Stomach (tissue), 8 donors: ENCODE measurements at regions not wholly inside any gene's neighbourhood (a gene's known extent, or its start where the extent isn't known, plus 50 kb on each side); places are given as distances from the start of the nearest gene placed in this dataset.

Source experiments
- DNase-seq, 2 donors: peaks; one replicate each; pipeline versions ENCODE4 v3.0.0 to v3.0.0-alpha.2; 2013 to 2019
- H3K27ac ChIP-seq, 5 donors: fragments of 200-600 bp in 4 of 5; sonication (generic) in 4 of 5; one replicate each; pipeline ENCODE4 v1.5.1; 2013 to 2019; ENCODE audit warnings: mild to moderate bottlenecking in 1 of 5, moderate library complexity in 1 of 5
- H3K27me3 ChIP-seq, 3 donors: fragments of 200-600 bp; sonication (generic); one replicate each; pipeline ENCODE4 v1.5.1; 2017 to 2019; ENCODE audit warnings: mixed run types in 1 of 3
- H3K36me3 ChIP-seq, 4 donors: fragments of 200-600 bp; sonication (generic); 1 replicate in 3 of 4; 2 replicates in 1 of 4; pipeline ENCODE4 v1.5.1; 2016 to 2019
- H3K4me1 ChIP-seq, 4 donors: fragments of 200-600 bp; sonication (generic); one replicate each; pipeline ENCODE4 v1.5.1; 2016 to 2019
- H3K4me3 ChIP-seq, 4 donors: fragments of 200-600 bp; sonication (generic) in 3 of 4; one replicate each; pipeline ENCODE4 v1.5.1; 2016 to 2019; ENCODE audit warnings: mild to moderate bottlenecking in 1 of 4
- H3K9me3 ChIP-seq, 4 donors: fragments of 200-600 bp; sonication (generic); one replicate each; pipeline ENCODE4 v1.5.1; 2016 to 2019
- CTCF ChIP-seq, 7 experiments: fragments of 450-650 bp in 4 of 7; fragments of 200-600 bp in 3 of 7; sonication (generic) in 3 of 7; IDR thresholded peaks; one replicate each; pipeline ENCODE4 v1.5.1; 2016 to 2019; ENCODE audit warnings: antibody characterized with exemption in 7 of 7, control low read depth in 2 of 7, mild to moderate bottlenecking in 1 of 7
- EP300 ChIP-seq: sonication (generic); formaldehyde crosslinking; IDR thresholded peaks from one replicate; pipeline ENCODE4 v1.6.1; 2017; ENCODE audit warnings: antibody characterized with exemption
- POLR2A ChIP-seq, 4 donors: fragments of 450-650 bp; IDR thresholded peaks; one replicate each; pipeline ENCODE4 v1.6.1; 2016; ENCODE audit warnings: antibody characterized with exemption in 4 of 4, control low read depth in 2 of 4, mild to moderate bottlenecking in 1 of 4, moderate library complexity in 1 of 4
- POLR2AphosphoS5 ChIP-seq, 3 donors: sonication (generic); formaldehyde crosslinking; IDR thresholded peaks; one replicate each; pipeline ENCODE4 v1.6.1; 2016; ENCODE audit warnings: antibody characterized with exemption in 3 of 3
- WGBS, 5 donors: extraction: QIAGEN DNeasy Blood & Tissue Kit in 3 of 5; methylation state at CpG; one replicate each; pipeline versions ENCODE4 v1.1.5 to v1.1.7; 2013 to 2018; 5-methylcytosine and 5-hydroxymethylcytosine counted together
- intact Hi-C: fragments of 100-400 bp; cut with DNase I; formaldehyde crosslinking; loops from one replicate; pipeline ENCODE4 v1.15.1; 2023; ENCODE audit warnings: low total_unique reads
- donor health status: healthy with polysubstance abuse.
- donor health status: Bipolar disorder and iron deficiency.
- donor health status: healthy.

GRCh38 chr6:40164345-40164755 lies 230.1 kb upstream of the MOCS1 start:
- H3K4me3 ChIP-seq: no peak overlapping the region
- peaks cover 0 to 4% (median 0%) of the 10 kb centered on the region in 3 donors for H3K27me3 ChIP-seq
- 73 to 93% (median 86%) methylated on average over 8 of the region's 8 CpGs for WGBS, 5 donors
- intact Hi-C loops: no loop called here
- no peaks in the 10 kb centered on the region for H3K36me3 ChIP-seq
- TF ChIP-seq POLR2AphosphoS5 (IDR thresholded peaks at IDR 0.05) (no peak), CTCF (IDR thresholded peaks at IDR 0.05) (no peak), POLR2A (IDR thresholded peaks at IDR 0.05) (no peak), EP300 (no peak)
- H3K9me3 ChIP-seq: peaks cover 0 to 8% (median 3%) of the 10 kb centered on the region in 4 donors
- no peak overlapping the region for H3K27ac ChIP-seq
- DNase-seq: peak in 1 of 2 donors; percentile 11
- no peaks in the 10 kb centered on the region for H3K4me1 ChIP-seq

GRCh38 chr6:40163924-40164323 lies 229.7 kb upstream of the MOCS1 start:
- intact Hi-C loops: no loop called here
- no peaks in the 10 kb centered on the region for H3K36me3 ChIP-seq
- H3K9me3 ChIP-seq: peaks cover 0 to 8% (median 3%) of the 10 kb centered on the region in 4 donors
- DNase-seq: peak in 1 of 2 donors; percentile 23
- H3K27me3 ChIP-seq: no peaks in the 10 kb centered on the region
- TF ChIP-seq CTCF (IDR thresholded peaks at IDR 0.05): no peak
- no peak overlapping the region for H3K4me3 ChIP-seq
- 58 to 67% (median 61%) methylated on average over 7 of the region's 7 CpGs for WGBS, 5 donors
- no peaks in the 10 kb centered on the region for H3K4me1 ChIP-seq
- no peak overlapping the region for H3K27ac ChIP-seq

GRCh38 chr6:40162074-40162473 lies 227.8 kb upstream of the MOCS1 start:
- H3K27me3 ChIP-seq: no peaks in the 10 kb centered on the region
- peaks cover 0 to 8% (median 3%) of the 10 kb centered on the region in 4 donors for H3K9me3 ChIP-seq
- no peak overlapping the region for H3K27ac ChIP-seq
- H3K4me3 ChIP-seq: no peak overlapping the region
- intact Hi-C loops: no loop called here
- no peaks in the 10 kb centered on the region for H3K36me3 ChIP-seq
- no peak for DNase-seq
- TF ChIP-seq CTCF (IDR thresholded peaks at IDR 0.05): no peak
- TF ChIP-seq POLR2AphosphoS5 (IDR thresholded peaks at IDR 0.05): no peak
- TF ChIP-seq EP300: no peak
- no peak for TF ChIP-seq POLR2A (IDR thresholded peaks at IDR 0.05)
- 74 to 86% (median 78%) methylated on average over 5 of the region's 5 CpGs for WGBS, 5 donors
- H3K4me1 ChIP-seq: no peaks in the 10 kb centered on the region

GRCh38 chr6:40160826-40161225 lies 226.6 kb upstream of the MOCS1 start:
- Histone ChIP-seq H3K9me3 (peaks cover 0 to 8% (median 3%) of the 10 kb centered on the region in 4 donors), H3K27me3 (no peaks in the 10 kb centered on the region), H3K27ac (no peak overlapping the region), H3K4me1 (no peaks in the 10 kb centered on the region), H3K36me3 (no peaks in the 10 kb centered on the region), H3K4me3 (no peak overlapping the region)
- DNase-seq: peak in 1 of 2 donors; percentile 20
- 74 to 85% (median 79%) methylated on average over 3 of the region's 3 CpGs for WGBS, 5 donors
- intact Hi-C loops: no loop called here
- TF ChIP-seq POLR2AphosphoS5 (IDR thresholded peaks at IDR 0.05) (no peak), CTCF (IDR thresholded peaks at IDR 0.05) (no peak), POLR2A (IDR thresholded peaks at IDR 0.05) (no peak), EP300 (no peak)
